H1 (cell line): ENCODE measurements at regions not wholly inside any gene's neighbourhood (a gene's known extent, or its start where the extent isn't known, plus 50 kb on each side); places are given as distances from the start of the nearest gene placed in this dataset.

Experiments used
- CTCF ChIA-PET: fragments of 300-600 bp; sonication (Branson Sonifier 250); formaldehyde crosslinking; loops from one replicate; lab custom pipeline; 2021; ENCODE audit not compliant: partially characterized antibody; lab: Charles Lee
- POLR2A ChIA-PET: fragments of 300-600 bp; sonication (Branson Sonifier 250); formaldehyde crosslinking; loops from one replicate; lab custom pipeline; 2021; ENCODE audit warnings: inconsistent platforms; ENCODE audit not compliant: partially characterized antibody; lab: Charles Lee
- DNase-seq, 2 experiments: peaks; one replicate each; pipeline versions ENCODE4 v3.0.0 to v3.0.0-alpha.2; 2010 to 2022; ENCODE audit warnings: low spot score in 2 of 2, low read depth in 1 of 2, mixed read lengths in 1 of 2
- FAIRE-seq: peaks from 2 replicates; lab custom pipeline; 2011; peaks lifted over from hg19 to GRCh38; lab: Jason Lieb, UNC
- H2AFZ ChIP-seq: 2 replicates; pipeline ENCODE4 v1.8.1; 2012; ENCODE audit warnings: low read length, inconsistent platforms
- H2AK5ac ChIP-seq: 2 replicates; pipeline ENCODE4 v1.6.1; 2013; ENCODE audit warnings: low read depth, low read length
- H2BK120ac ChIP-seq: replicated peaks from 2 replicates; pipeline ENCODE3; 2013; ENCODE audit warnings: low read depth, low read length, inconsistent platforms
- H2BK12ac ChIP-seq: 2 replicates; pipeline ENCODE4 v1.6.1; 2013; ENCODE audit warnings: low read depth, low read length
- H2BK15ac ChIP-seq: 2 replicates; pipeline ENCODE4 v1.6.1; 2013; ENCODE audit warnings: low read length
- H2BK20ac ChIP-seq: 2 replicates; pipeline ENCODE4 v1.6.1; 2013; ENCODE audit warnings: low read length
- H2BK5ac ChIP-seq: 2 replicates; pipeline ENCODE4 v1.6.1; 2013; ENCODE audit warnings: low read depth, low read length
- H3K14ac ChIP-seq: 2 replicates; pipeline ENCODE4 v1.6.1; 2013; ENCODE audit warnings: inconsistent platforms; ENCODE audit not compliant: insufficient read length
- H3K18ac ChIP-seq: 2 replicates; pipeline ENCODE4 v1.6.1; 2013; ENCODE audit warnings: low read length; ENCODE audit errors: extremely low read depth
- H3K23ac ChIP-seq: 2 replicates; pipeline ENCODE4 v1.6.1; 2013; ENCODE audit warnings: inconsistent platforms; ENCODE audit not compliant: insufficient read length
- H3K23me2 ChIP-seq: 2 replicates; pipeline ENCODE4 v1.6.1; 2013; ENCODE audit warnings: low read depth, low read length
- H3K27ac ChIP-seq: 2 replicates; pipeline ENCODE4 v1.6.1; 2011; ENCODE audit warnings: low read depth, low read length, inconsistent platforms
- H3K27me3 ChIP-seq, 4 experiments: replicated peaks in 1 of 4; 1 replicate in 1 of 4; 2 replicates in 3 of 4; pipeline versions ENCODE4 v1.6.1 to v1.8.1; 2011 to 2013; ENCODE audit warnings: low read length in 3 of 4, mild to moderate bottlenecking in 3 of 4, inconsistent platforms in 2 of 4, mixed read lengths in 2 of 4, moderate library complexity in 1 of 4; ENCODE audit not compliant: control insufficient read depth in 3 of 4, insufficient read depth in 3 of 4; ENCODE audit errors: extremely low read depth in 1 of 4
- H3K36me3 ChIP-seq, 4 experiments: 2 replicates each; pipeline versions ENCODE4 v1.6.1 to v1.8.1; 2011 to 2013; ENCODE audit warnings: mild to moderate bottlenecking in 4 of 4, low read length in 3 of 4, moderate library complexity in 2 of 4, control low read depth in 1 of 4, inconsistent platforms in 1 of 4; ENCODE audit not compliant: insufficient read depth in 4 of 4, control insufficient read depth in 2 of 4
- H3K4ac ChIP-seq: replicated peaks from 2 replicates; pipeline ENCODE3; 2013; ENCODE audit warnings: low read length, low read depth, mixed read lengths, inconsistent platforms; ENCODE audit not compliant: insufficient read length
- H3K4me1 ChIP-seq, 4 experiments: replicated peaks in 1 of 4; 1 replicate in 1 of 4; 2 replicates in 3 of 4; pipeline versions ENCODE4 v1.6.1 to v1.8.1; 2011 to 2013; ENCODE audit warnings: low read length in 3 of 4, inconsistent platforms in 2 of 4, mixed read lengths in 1 of 4; ENCODE audit not compliant: insufficient read depth in 4 of 4, control insufficient read depth in 3 of 4
- H3K4me2 ChIP-seq, 2 experiments: 2 replicates each; pipeline versions ENCODE4 v1.6.1 to v1.8.1; 2011 to 2013; ENCODE audit warnings: low read depth in 2 of 2, low read length in 2 of 2, control low read depth in 1 of 2, inconsistent platforms in 1 of 2, mild to moderate bottlenecking in 1 of 2; ENCODE audit not compliant: insufficient read depth in 1 of 2
- H3K4me3 ChIP-seq, 4 experiments: fragments of 200-600, 300-600 bp in 1 of 4; sonication (generic), shearing (Covaris generic), sonication (Bioruptor Twin) in 1 of 4; 2 replicates each; pipeline versions ENCODE4 v1.5.1 to v1.8.1; 2011 to 2016; ENCODE audit warnings: low read length in 4 of 4, low read depth in 3 of 4, control low read depth in 2 of 4, inconsistent platforms in 2 of 4, mild to moderate bottlenecking in 2 of 4, mixed read lengths in 1 of 4, moderate library complexity in 1 of 4; ENCODE audit not compliant: insufficient read depth in 2 of 4; ENCODE audit errors: extremely low read depth in 1 of 4
- H3K56ac ChIP-seq: replicated peaks from 2 replicates; pipeline ENCODE3; 2013; ENCODE audit warnings: low read depth, mild to moderate bottlenecking, mixed read lengths, low read length, inconsistent platforms; ENCODE audit not compliant: insufficient read length
- H3K79me1 ChIP-seq: 2 replicates; pipeline ENCODE4 v1.6.1; 2013; ENCODE audit warnings: low read depth, low read length, control low read depth
- H3K79me2 ChIP-seq, 2 experiments: 2 replicates each; pipeline versions ENCODE4 v1.6.1 to v1.8.1; 2012 to 2013; ENCODE audit warnings: low read length in 2 of 2, mild to moderate bottlenecking in 2 of 2, inconsistent platforms in 1 of 2; ENCODE audit not compliant: insufficient read depth in 2 of 2, control insufficient read depth in 1 of 2
- H3K9ac ChIP-seq, 4 experiments: replicated peaks in 1 of 4; 1 replicate in 1 of 4; 2 replicates in 3 of 4; pipeline versions ENCODE4 v1.6.1 to v1.8.1; 2011 to 2013; ENCODE audit warnings: low read depth in 3 of 4, low read length in 3 of 4, control low read depth in 2 of 4, mild to moderate bottlenecking in 2 of 4, moderate library complexity in 2 of 4, inconsistent platforms in 1 of 4; ENCODE audit errors: extremely low read depth in 1 of 4
- H3K9me3 ChIP-seq, 2 experiments: 2 replicates each; pipeline versions ENCODE4 v1.6.1 to v1.8.1; 2012 to 2013; ENCODE audit warnings: mild to moderate bottlenecking in 2 of 2, moderate library complexity in 2 of 2, control low read depth in 1 of 2, inconsistent platforms in 1 of 2, low read depth in 1 of 2, low read length in 1 of 2, mixed read lengths in 1 of 2; ENCODE audit not compliant: insufficient read depth in 2 of 2
- H4K20me1 ChIP-seq, 2 experiments: replicated peaks in 1 of 2; 2 replicates each; pipeline versions ENCODE3 to v1.8.1; 2011 to 2013; ENCODE audit warnings: inconsistent platforms in 2 of 2, low read length in 2 of 2, mild to moderate bottlenecking in 1 of 2; ENCODE audit not compliant: insufficient read depth in 2 of 2, control insufficient read depth in 1 of 2
- H4K5ac ChIP-seq: 2 replicates; pipeline ENCODE4 v1.6.1; 2013; ENCODE audit warnings: low read length, low read depth, mixed read lengths, inconsistent platforms; ENCODE audit not compliant: insufficient read length
- H4K8ac ChIP-seq: 2 replicates; pipeline ENCODE4 v1.8.0; 2013; ENCODE audit warnings: mild to moderate bottlenecking, moderate library complexity, low read length, inconsistent platforms; ENCODE audit not compliant: insufficient read depth; ENCODE audit errors: extremely low read depth
- H4K91ac ChIP-seq: replicated peaks from 2 replicates; pipeline ENCODE3; 2013; ENCODE audit warnings: low read length, mixed read lengths, inconsistent platforms; ENCODE audit not compliant: insufficient read length
- JUND ChIP-seq: IDR thresholded peaks from 2 replicates; pipeline ENCODE4 v1.6.1; 2011; ENCODE audit warnings: mild to moderate bottlenecking, improper control_type of control experiment, low read length
- NRF1 ChIP-seq: IDR thresholded peaks from 2 replicates; pipeline ENCODE4 v1.6.1; 2011; ENCODE audit warnings: mild to moderate bottlenecking, low read depth, low read length, improper control_type of control experiment
- RBBP5 ChIP-seq: IDR thresholded peaks from 2 replicates; pipeline ENCODE4 v1.7.1; 2012; ENCODE audit warnings: low read depth, mild to moderate bottlenecking, inconsistent platforms, low read length, moderate library complexity, borderline replicate concordance
- RFX5 ChIP-seq: IDR thresholded peaks from 2 replicates; pipeline ENCODE4 v1.6.1; 2011; ENCODE audit warnings: low read depth, low read length, improper control_type of control experiment, borderline replicate concordance
- SP2 ChIP-seq: IDR thresholded peaks from 2 replicates; pipeline ENCODE4 v1.6.1; 2012; ENCODE audit warnings: mild to moderate bottlenecking, low read length, inconsistent platforms
- SRF ChIP-seq: IDR thresholded peaks from 2 replicates; pipeline ENCODE4 v1.6.1; 2011; ENCODE audit warnings: mild to moderate bottlenecking, low read depth, low read length, moderate library complexity
- USF2 ChIP-seq: IDR thresholded peaks from 2 replicates; pipeline ENCODE4 v1.6.1; 2011; ENCODE audit warnings: low read length, improper control_type of control experiment
- ZNF274 ChIP-seq: IDR thresholded peaks from 2 replicates; pipeline ENCODE4 v1.7.0; 2012; ENCODE audit warnings: low read length, borderline replicate concordance; ENCODE audit errors: extremely low read depth
- WGBS, 2 experiments: shearing (Covaris generic) in 1 of 2; methylation state at CpG; one replicate each; pipeline versions ENCODE4 v1.1.6 to v1.1.7; 2013 to 2015; ENCODE audit warnings: low lambda C conversion rate in 2 of 2, mixed read lengths in 2 of 2, inconsistent platforms in 1 of 2, low coverage in 1 of 2, missing lambda C conversion rate in 1 of 2; ENCODE audit not compliant: insufficient replicate concordance in 2 of 2, insufficient coverage in 1 of 2, insufficient read length in 1 of 2; ENCODE audit errors: extremely low coverage in 1 of 2, missing lambda C conversion rate in 1 of 2; 5-methylcytosine and 5-hydroxymethylcytosine counted together
- TF ChIP-seq, protein P1 (sequence below): IDR thresholded peaks from 2 replicates; pipeline ENCODE4 v1.6.1; 2012; ENCODE audit warnings: inconsistent platforms

DNA sequence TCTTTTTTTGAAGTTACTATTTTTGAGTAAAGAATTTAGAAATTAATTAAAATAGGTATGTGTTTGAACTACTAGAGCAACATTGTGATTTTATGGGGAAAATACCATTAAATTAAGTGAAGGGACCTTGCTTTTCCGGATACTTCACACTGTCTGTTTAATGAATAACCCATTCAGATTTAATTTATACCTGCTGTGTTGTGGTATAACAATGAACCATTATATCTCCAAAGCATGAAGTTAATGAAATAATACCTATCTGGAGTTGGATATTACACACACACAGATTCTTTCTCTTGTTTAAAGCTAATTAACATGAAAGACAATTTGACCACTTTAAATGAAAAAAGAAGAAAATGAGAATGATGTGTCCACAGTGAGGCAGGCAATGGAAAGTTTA is 195.0 kb upstream of the GPRIN3 start:
- no peak overlapping the region for H2BK12ac ChIP-seq
- CTCF ChIA-PET: interaction anchor here (1.5 to 3.3 kb wide), 4 partner anchors 11 to 276 kb away, joined by 4 to 12 read pairs (median 6); no protein-coding TSS in a partner anchor
- 36% methylated on average over 1 of the region's 1 CpG; no CpG with 5 or more reads in 1 of the 2 experiments for WGBS, 2 experiments
- H3K79me1 ChIP-seq: no peaks in the 10 kb centered on the region
- no peaks in the 10 kb centered on the region for H3K79me2 ChIP-seq
- no peak overlapping the region for H2BK15ac ChIP-seq
- H2BK5ac ChIP-seq: no peak overlapping the region
- no peaks in the 10 kb centered on the region for H3K4me1 ChIP-seq
- H4K20me1 ChIP-seq: no peaks in the 10 kb centered on the region
- DNase-seq (no peak), FAIRE-seq (no peak)
- POLR2A ChIA-PET: no interaction called here
- no peak overlapping the region for H3K56ac ChIP-seq
- H3K23me2 ChIP-seq: no peaks in the 10 kb centered on the region
- H2BK20ac ChIP-seq: no peak overlapping the region
- H3K9ac ChIP-seq: no peak overlapping the region
- H3K9me3 ChIP-seq: no peaks in the 10 kb centered on the region
- H2AK5ac ChIP-seq: no peak overlapping the region
- no peak overlapping the region for H4K8ac ChIP-seq
- H3K4ac ChIP-seq: no peak overlapping the region
- no peak overlapping the region for H3K14ac ChIP-seq
- no peak overlapping the region for H3K4me3 ChIP-seq
- H3K36me3 ChIP-seq: no peaks in the 10 kb centered on the region
- no peak overlapping the region for H4K91ac ChIP-seq
- H2AFZ ChIP-seq: no peak overlapping the region
- H4K5ac ChIP-seq: no peak overlapping the region
- no peak overlapping the region for H3K23ac ChIP-seq
- no peak overlapping the region for H3K27ac ChIP-seq
- TF ChIP-seq SP2 (no peak), ZNF274 (no peak), RFX5 (no peak), NRF1 (no peak), RBBP5 (no peak), JUND (no peak), USF2 (no peak), SRF (no peak)
- TF ChIP-seq, protein P1, sequence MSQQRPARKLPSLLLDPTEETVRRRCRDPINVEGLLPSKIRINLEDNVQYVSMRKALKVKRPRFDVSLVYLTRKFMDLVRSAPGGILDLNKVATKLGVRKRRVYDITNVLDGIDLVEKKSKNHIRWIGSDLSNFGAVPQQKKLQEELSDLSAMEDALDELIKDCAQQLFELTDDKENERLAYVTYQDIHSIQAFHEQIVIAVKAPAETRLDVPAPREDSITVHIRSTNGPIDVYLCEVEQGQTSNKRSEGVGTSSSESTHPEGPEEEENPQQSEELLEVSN: no peak
- H3K27me3 ChIP-seq: no peaks in the 10 kb centered on the region
- H3K18ac ChIP-seq: no peak overlapping the region
- H3K4me2 ChIP-seq: no peak overlapping the region
- H2BK120ac ChIP-seq: no peak overlapping the region
